ENCODE measurements at regions not wholly inside any gene's neighbourhood (a gene's known extent, or its start where the extent isn't known, plus 50 kb on each side); places are given as distances from the start of the nearest gene placed in this dataset.

GRCh38 chr10:52651293-52651692 is 121.3 kb downstream of the MBL2 start:
- TF ChIP-seq, protein P1, sequence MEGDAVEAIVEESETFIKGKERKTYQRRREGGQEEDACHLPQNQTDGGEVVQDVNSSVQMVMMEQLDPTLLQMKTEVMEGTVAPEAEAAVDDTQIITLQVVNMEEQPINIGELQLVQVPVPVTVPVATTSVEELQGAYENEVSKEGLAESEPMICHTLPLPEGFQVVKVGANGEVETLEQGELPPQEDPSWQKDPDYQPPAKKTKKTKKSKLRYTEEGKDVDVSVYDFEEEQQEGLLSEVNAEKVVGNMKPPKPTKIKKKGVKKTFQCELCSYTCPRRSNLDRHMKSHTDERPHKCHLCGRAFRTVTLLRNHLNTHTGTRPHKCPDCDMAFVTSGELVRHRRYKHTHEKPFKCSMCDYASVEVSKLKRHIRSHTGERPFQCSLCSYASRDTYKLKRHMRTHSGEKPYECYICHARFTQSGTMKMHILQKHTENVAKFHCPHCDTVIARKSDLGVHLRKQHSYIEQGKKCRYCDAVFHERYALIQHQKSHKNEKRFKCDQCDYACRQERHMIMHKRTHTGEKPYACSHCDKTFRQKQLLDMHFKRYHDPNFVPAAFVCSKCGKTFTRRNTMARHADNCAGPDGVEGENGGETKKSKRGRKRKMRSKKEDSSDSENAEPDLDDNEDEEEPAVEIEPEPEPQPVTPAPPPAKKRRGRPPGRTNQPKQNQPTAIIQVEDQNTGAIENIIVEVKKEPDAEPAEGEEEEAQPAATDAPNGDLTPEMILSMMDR (IDR thresholded peaks at IDR 0.05): no peak
- TF ChIP-seq POLR2A (IDR thresholded peaks at IDR 0.05): no peak

Data from adrenal gland (tissue), 5 donors.